ENCODE measurements at regions not wholly inside any gene's neighbourhood (a gene's known extent, or its start where the extent isn't known, plus 50 kb on each side); places are given as distances from the start of the nearest gene placed in this dataset.
"Not testable (repeated sequence)": the region's sequence is repeated elsewhere in the genome, so short reads cannot be mapped to it uniquely, and the experiment has no call there.

DNA sequence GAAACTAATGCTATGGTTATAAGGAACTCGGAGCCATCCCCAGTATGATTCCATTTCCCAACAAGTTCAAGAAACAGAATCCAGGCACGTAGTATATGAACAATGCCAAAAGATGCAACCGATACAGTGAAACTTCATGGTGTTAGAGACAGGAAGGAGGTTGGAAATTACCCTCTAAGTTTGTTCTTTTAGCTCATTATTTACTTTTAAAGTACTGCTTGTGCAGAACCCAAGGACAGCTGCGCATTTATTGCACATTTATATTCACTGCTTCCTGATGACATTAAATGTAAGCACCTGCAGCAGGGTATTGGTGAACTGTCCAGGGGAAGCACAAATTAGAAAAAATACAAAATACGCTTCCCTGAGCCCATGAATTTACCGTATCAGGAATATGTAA is 63.0 kb upstream of the CYP1B1 start:
- H3K4me3 ChIP-seq = no peak overlapping the region
- no peak for DNase-seq
- H3K27ac ChIP-seq = peak overlapping the region in 2 of 4 donors; percentile 15 to 61
- no peaks in the 10 kb centered on the region for H3K9me3 ChIP-seq
- in situ Hi-C loops (cut with MboI; ENCODE audit: low pct_ligation_motif_present in 1 of 4, low pct_unique_long_range_greater_than_20kb in 1 of 4, low sequenced_read_pairs in 3 of 4) = no loop called here
- peaks cover 0 to 5% (median 0%) of the 10 kb centered on the region in 4 donors for H3K4me1 ChIP-seq
- 49 to 60% methylated on average over 6 of the region's 6 CpGs for WGBS, 2 donors (ENCODE audit: low coverage in 1 of 2)
- TF ChIP-seq, protein P1, sequence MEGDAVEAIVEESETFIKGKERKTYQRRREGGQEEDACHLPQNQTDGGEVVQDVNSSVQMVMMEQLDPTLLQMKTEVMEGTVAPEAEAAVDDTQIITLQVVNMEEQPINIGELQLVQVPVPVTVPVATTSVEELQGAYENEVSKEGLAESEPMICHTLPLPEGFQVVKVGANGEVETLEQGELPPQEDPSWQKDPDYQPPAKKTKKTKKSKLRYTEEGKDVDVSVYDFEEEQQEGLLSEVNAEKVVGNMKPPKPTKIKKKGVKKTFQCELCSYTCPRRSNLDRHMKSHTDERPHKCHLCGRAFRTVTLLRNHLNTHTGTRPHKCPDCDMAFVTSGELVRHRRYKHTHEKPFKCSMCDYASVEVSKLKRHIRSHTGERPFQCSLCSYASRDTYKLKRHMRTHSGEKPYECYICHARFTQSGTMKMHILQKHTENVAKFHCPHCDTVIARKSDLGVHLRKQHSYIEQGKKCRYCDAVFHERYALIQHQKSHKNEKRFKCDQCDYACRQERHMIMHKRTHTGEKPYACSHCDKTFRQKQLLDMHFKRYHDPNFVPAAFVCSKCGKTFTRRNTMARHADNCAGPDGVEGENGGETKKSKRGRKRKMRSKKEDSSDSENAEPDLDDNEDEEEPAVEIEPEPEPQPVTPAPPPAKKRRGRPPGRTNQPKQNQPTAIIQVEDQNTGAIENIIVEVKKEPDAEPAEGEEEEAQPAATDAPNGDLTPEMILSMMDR (IDR thresholded peaks at IDR 0.05) = no peak
- TF ChIP-seq POLR2AphosphoS5 (IDR thresholded peaks at IDR 0.05) = no peak
- TF ChIP-seq EP300 (IDR thresholded peaks at IDR 0.05; ENCODE audit: low read depth) = no peak
- no peak for TF ChIP-seq POLR2A (IDR thresholded peaks at IDR 0.05)
- H3K36me3 ChIP-seq = no peaks in the 10 kb centered on the region
- no peaks in the 10 kb centered on the region for H3K27me3 ChIP-seq
- intact Hi-C loops (cut with DNase I; ENCODE audit: low total_unique reads) = no loop called here

DNA sequence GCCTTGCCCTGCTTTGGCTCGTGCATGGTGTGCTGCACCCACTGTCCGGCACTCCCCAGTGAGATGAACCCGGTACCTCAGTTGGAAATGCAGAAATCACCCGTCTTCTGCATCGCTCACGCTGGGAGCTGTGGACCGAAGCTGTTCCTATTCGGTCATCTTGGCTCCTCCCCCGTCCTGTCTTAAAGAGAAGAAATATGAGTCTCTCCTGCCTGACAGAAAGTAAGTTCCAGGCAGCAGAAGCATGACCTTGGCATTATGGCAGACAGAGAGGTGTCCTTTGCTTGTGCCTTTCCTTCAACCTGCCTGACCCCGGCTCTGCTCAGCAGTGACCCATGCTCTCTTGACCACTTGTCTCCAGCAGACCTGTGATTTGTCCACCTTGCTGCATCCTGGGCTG is 62.5 kb upstream of the CYP1B1 start:
- H3K4me1 ChIP-seq = peaks cover 0 to 5% (median 0%) of the 10 kb centered on the region in 4 donors
- no peaks in the 10 kb centered on the region for H3K27me3 ChIP-seq
- intact Hi-C loops (cut with DNase I; ENCODE audit: low total_unique reads) = no loop called here
- no peak for TF ChIP-seq POLR2A (IDR thresholded peaks at IDR 0.05)
- TF ChIP-seq, protein P1 (IDR thresholded peaks at IDR 0.05) = no peak
- TF ChIP-seq POLR2AphosphoS5 (IDR thresholded peaks at IDR 0.05) = no peak
- no peak for TF ChIP-seq EP300 (IDR thresholded peaks at IDR 0.05; ENCODE audit: low read depth)
- peak overlapping the region in 3 of 4 donors; percentile 1 to 61 (median 15) for H3K27ac ChIP-seq
- in situ Hi-C loops (cut with MboI; ENCODE audit: low pct_ligation_motif_present in 1 of 4, low pct_unique_long_range_greater_than_20kb in 1 of 4, low sequenced_read_pairs in 3 of 4) = no loop called here
- no peak for DNase-seq
- no peaks in the 10 kb centered on the region for H3K36me3 ChIP-seq
- no peak overlapping the region for H3K4me3 ChIP-seq
- 95 to 100% methylated on average over 2 to 10 of the region's 10 CpGs for WGBS, 2 donors (ENCODE audit: low coverage in 1 of 2)
- no peaks in the 10 kb centered on the region for H3K9me3 ChIP-seq

DNA sequence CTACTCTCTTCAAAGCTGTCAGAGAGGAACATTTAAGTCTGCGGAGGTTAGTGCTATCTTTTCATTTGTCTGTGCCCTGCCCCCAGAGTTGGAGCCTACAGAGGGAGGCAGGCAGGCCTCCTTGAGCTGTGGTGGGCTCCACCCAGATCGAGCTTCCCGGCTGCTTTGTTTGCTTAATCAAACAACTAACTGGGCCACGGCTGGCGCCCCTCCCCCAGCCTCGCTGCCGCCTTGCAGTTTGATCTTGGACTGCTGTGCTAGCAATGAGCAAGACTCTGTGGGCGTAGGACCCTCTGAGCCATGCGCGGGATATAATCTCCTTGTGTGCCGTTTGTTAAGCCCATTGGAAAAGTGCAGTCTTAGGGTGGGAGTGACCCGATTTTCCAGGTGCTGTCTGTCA is 62.0 kb upstream of the CYP1B1 start:
- H3K9me3 ChIP-seq; H3K27ac ChIP-seq; H3K27me3 ChIP-seq; DNase-seq; H3K4me3 ChIP-seq; intact Hi-C loops (cut with DNase I; ENCODE audit: low total_unique reads); in situ Hi-C loops (cut with MboI; ENCODE audit: low pct_ligation_motif_present in 1 of 4, low pct_unique_long_range_greater_than_20kb in 1 of 4, low sequenced_read_pairs in 3 of 4); H3K36me3 ChIP-seq; H3K4me1 ChIP-seq: not testable (repeated sequence)
- 96% methylated on average over 12 of the region's 12 CpGs; no CpG with 5 or more reads in 1 of the 2 donors for WGBS, 2 donors (ENCODE audit: low coverage in 1 of 2)

DNA sequence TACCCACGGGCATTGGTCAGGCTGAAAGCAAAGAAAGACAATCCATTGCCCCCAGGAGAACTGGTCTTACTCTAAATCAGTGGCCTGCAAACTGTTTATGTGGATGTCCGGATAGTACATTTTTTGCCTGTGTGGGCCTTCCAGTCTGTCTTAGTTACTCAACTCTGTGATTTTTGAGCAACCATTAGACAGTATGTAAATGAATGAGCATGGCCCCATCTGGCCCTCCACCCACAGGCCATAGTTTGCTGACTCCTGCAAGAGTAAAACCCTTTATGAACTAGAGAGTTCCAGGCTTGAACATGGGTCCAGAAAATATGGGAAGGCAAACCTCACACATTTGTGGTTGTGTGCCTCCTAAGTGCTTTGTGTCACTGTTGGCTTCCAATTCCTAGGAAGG is 55.7 kb upstream of the CYP1B1 start:
- TF ChIP-seq POLR2AphosphoS5 (IDR thresholded peaks at IDR 0.05) (no peak), POLR2A (IDR thresholded peaks at IDR 0.05) (no peak), EP300 (IDR thresholded peaks at IDR 0.05; ENCODE audit: low read depth) (no peak)
- TF ChIP-seq, protein P1 (IDR thresholded peaks at IDR 0.05) = no peak
- DNase-seq = no peak
- intact Hi-C loops (cut with DNase I; ENCODE audit: low total_unique reads) = no loop called here
- H3K27me3 ChIP-seq = no peaks in the 10 kb centered on the region
- in situ Hi-C loops (cut with MboI; ENCODE audit: low pct_ligation_motif_present in 1 of 4, low pct_unique_long_range_greater_than_20kb in 1 of 4, low sequenced_read_pairs in 3 of 4) = no loop called here
- no peaks in the 10 kb centered on the region for H3K4me1 ChIP-seq
- H3K4me3 ChIP-seq = no peak overlapping the region
- no peaks in the 10 kb centered on the region for H3K36me3 ChIP-seq
- H3K9me3 ChIP-seq = peaks cover 0 to 5% of the 10 kb centered on the region in 2 donors
- no peak overlapping the region for H3K27ac ChIP-seq
- WGBS, 2 donors (ENCODE audit: low coverage in 1 of 2) = 96% methylated on average over 2 of the region's 2 CpGs; no CpG with 5 or more reads in 1 of the 2 donors

DNA sequence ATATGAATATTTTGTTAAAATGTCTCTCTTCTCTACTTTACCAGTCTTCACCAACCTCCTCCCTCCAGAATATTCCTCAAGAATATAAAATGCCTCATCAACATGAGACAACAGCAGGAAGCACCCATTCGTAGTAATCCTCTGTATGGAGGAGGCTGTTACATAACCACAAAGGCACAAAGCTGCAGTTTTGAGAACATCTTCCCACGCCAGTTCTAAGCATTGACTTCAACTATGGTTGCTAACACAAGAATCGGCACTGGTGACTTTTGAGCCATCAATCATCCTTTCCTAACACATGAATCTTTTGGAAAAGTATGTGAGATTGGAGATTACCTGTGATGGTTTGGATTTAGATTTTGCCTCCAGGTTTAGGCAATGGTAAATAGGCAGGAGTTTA is 54.9 kb upstream of the CYP1B1 start:
- Histone ChIP-seq H3K27me3 (no peaks in the 10 kb centered on the region), H3K4me3 (no peak overlapping the region), H3K9me3 (peaks cover 0 to 5% of the 10 kb centered on the region in 2 donors), H3K27ac (peak overlapping the region in 1 of 4 donors; percentile 24), H3K4me1 (peaks cover 0 to 2% (median 0%) of the 10 kb centered on the region in 4 donors), H3K36me3 (no peaks in the 10 kb centered on the region)
- in situ Hi-C loops (cut with MboI; ENCODE audit: low pct_ligation_motif_present in 1 of 4, low pct_unique_long_range_greater_than_20kb in 1 of 4, low sequenced_read_pairs in 3 of 4) (no loop called here), intact Hi-C loops (cut with DNase I; ENCODE audit: low total_unique reads) (no loop called here)
- WGBS, 2 donors (ENCODE audit: low coverage in 1 of 2) = 65 to 80% methylated on average over 2 to 3 of the region's 3 CpGs
- TF ChIP-seq, protein P1 (IDR thresholded peaks at IDR 0.05) = no peak
- TF ChIP-seq POLR2AphosphoS5 (IDR thresholded peaks at IDR 0.05) = no peak
- TF ChIP-seq EP300 (IDR thresholded peaks at IDR 0.05; ENCODE audit: low read depth) = no peak
- no peak for TF ChIP-seq POLR2A (IDR thresholded peaks at IDR 0.05)
- DNase-seq = no peak
